H9 (cell line): ENCODE measurements at regions not wholly inside any gene's neighbourhood (a gene's known extent, or its start where the extent isn't known, plus 50 kb on each side); places are given as distances from the start of the nearest gene placed in this dataset.

ENCODE experiments used
- DNase-seq: peaks from one replicate; pipeline ENCODE4 v3.0.0-alpha.2; 2017
- H2AFZ ChIP-seq: one replicate; pipeline ENCODE4 v1.6.1; 2013; ENCODE audit warnings: mild to moderate bottlenecking, low read length, control low read depth, moderate library complexity
- H2AK5ac ChIP-seq: 2 replicates; pipeline ENCODE4 v1.6.1; 2013; ENCODE audit warnings: low read length, control low read depth, mixed read lengths; ENCODE audit not compliant: insufficient read length
- H2BK120ac ChIP-seq: one replicate; pipeline ENCODE4 v1.6.1; 2013; ENCODE audit warnings: low read depth, mild to moderate bottlenecking, low read length, control low read depth, inconsistent platforms; ENCODE audit not compliant: poor library complexity, severe bottlenecking
- H2BK12ac ChIP-seq: 2 replicates; pipeline ENCODE4 v1.6.1; 2013; ENCODE audit warnings: low read length, control low read depth, mixed read lengths, low read depth; ENCODE audit not compliant: insufficient read length
- H2BK15ac ChIP-seq: 2 replicates; pipeline ENCODE4 v1.6.1; 2013; ENCODE audit warnings: low read depth, low read length, control low read depth
- H2BK20ac ChIP-seq: one replicate; pipeline ENCODE4 v1.6.1; 2013; ENCODE audit warnings: low read depth, mild to moderate bottlenecking, low read length, control low read depth, inconsistent platforms; ENCODE audit not compliant: poor library complexity, severe bottlenecking
- H2BK5ac ChIP-seq: 2 replicates; pipeline ENCODE4 v1.6.1; 2013; ENCODE audit warnings: low read length, control low read depth, mixed read lengths; ENCODE audit not compliant: insufficient read length
- H3K14ac ChIP-seq: 2 replicates; pipeline ENCODE4 v1.6.1; 2013; ENCODE audit warnings: low read length, control low read depth; ENCODE audit not compliant: insufficient read depth
- H3K18ac ChIP-seq: 2 replicates; pipeline ENCODE4 v1.6.1; 2013; ENCODE audit warnings: low read depth, mild to moderate bottlenecking, mixed read lengths, low read length, control low read depth; ENCODE audit not compliant: insufficient read length
- H3K23ac ChIP-seq: 2 replicates; pipeline ENCODE4 v1.6.1; 2013; ENCODE audit warnings: low read length, control low read depth, mixed read lengths, low read depth; ENCODE audit not compliant: insufficient read length
- H3K23me2 ChIP-seq: 2 replicates; pipeline ENCODE4 v1.6.1; 2013; ENCODE audit warnings: low read depth, mild to moderate bottlenecking, mixed read lengths, low read length, control low read depth; ENCODE audit not compliant: insufficient read length, poor library complexity, severe bottlenecking
- H3K27ac ChIP-seq: 2 replicates; pipeline ENCODE4 v1.5.1; 2013; ENCODE audit warnings: low read length, control low read depth, mixed read lengths, low read depth; ENCODE audit not compliant: insufficient read length
- H3K27me3 ChIP-seq: 2 replicates; pipeline ENCODE4 v1.6.1; 2013; ENCODE audit warnings: low read length, control low read depth, inconsistent platforms; ENCODE audit not compliant: insufficient read depth
- H3K4ac ChIP-seq: 2 replicates; pipeline ENCODE4 v1.6.1; 2013; ENCODE audit warnings: low read depth, mild to moderate bottlenecking, control low read depth, inconsistent platforms, low read length, moderate library complexity
- H3K4me1 ChIP-seq: 2 replicates; pipeline ENCODE4 v1.6.1; 2013; ENCODE audit warnings: low read length, control low read depth, inconsistent platforms; ENCODE audit not compliant: insufficient read depth
- H3K4me2 ChIP-seq: 2 replicates; pipeline ENCODE4 v1.6.1; 2013; ENCODE audit warnings: low read length, control low read depth, mixed read lengths; ENCODE audit not compliant: insufficient read length, insufficient read depth
- H3K56ac ChIP-seq: 2 replicates; pipeline ENCODE4 v1.6.1; 2013; ENCODE audit warnings: low read depth, mild to moderate bottlenecking, mixed read lengths, low read length, control low read depth; ENCODE audit not compliant: insufficient read length
- H3K79me1 ChIP-seq: 2 replicates; pipeline ENCODE4 v1.6.1; 2013; ENCODE audit warnings: low read depth, mild to moderate bottlenecking, moderate library complexity, low read length, control low read depth, inconsistent platforms; ENCODE audit not compliant: insufficient read depth, poor library complexity, severe bottlenecking
- H3K79me2 ChIP-seq: 2 replicates; pipeline ENCODE4 v1.6.1; 2013; ENCODE audit warnings: low read length, control low read depth, inconsistent platforms; ENCODE audit not compliant: insufficient read depth
- H3K9ac ChIP-seq: 2 replicates; pipeline ENCODE4 v1.6.1; 2013; ENCODE audit warnings: low read length, control low read depth, mixed read lengths; ENCODE audit not compliant: insufficient read length; ENCODE audit errors: extremely low read depth
- H3K9me3 ChIP-seq: one replicate; pipeline ENCODE4 v1.6.1; 2013; ENCODE audit warnings: low read depth, low read length, inconsistent platforms; ENCODE audit not compliant: control insufficient read depth
- H3T11ph ChIP-seq: one replicate; pipeline ENCODE4 v1.6.1; 2013; ENCODE audit warnings: mild to moderate bottlenecking, low read length, control low read depth, inconsistent platforms
- H4K20me1 ChIP-seq: one replicate; pipeline ENCODE4 v1.6.1; 2013; ENCODE audit not compliant: control insufficient read depth, insufficient read length, insufficient read depth
- H4K5ac ChIP-seq: 2 replicates; pipeline ENCODE4 v1.6.1; 2013; ENCODE audit warnings: low read depth, mild to moderate bottlenecking, mixed read lengths, low read length, control low read depth; ENCODE audit not compliant: insufficient read length
- H4K8ac ChIP-seq: replicated peaks from 2 replicates; pipeline ENCODE4 v1.6.1; 2013; ENCODE audit warnings: low read length, control low read depth, mixed read lengths, low read depth; ENCODE audit not compliant: insufficient read length
- H4K91ac ChIP-seq: 2 replicates; pipeline ENCODE4 v1.6.1; 2013; ENCODE audit warnings: low read depth, mild to moderate bottlenecking, moderate library complexity, mixed read lengths, low read length, control low read depth; ENCODE audit not compliant: insufficient read length
- H3K27ac Mint-ChIP-seq, 3 experiments: 2 replicates in 2 of 3; 3 replicates in 1 of 3; pipeline ENCODE4 v1.8.0; 2020 to 2021; ENCODE audit warnings: mixed read lengths in 3 of 3, mild to moderate bottlenecking in 1 of 3, moderate library complexity in 1 of 3
- H3K27me3 Mint-ChIP-seq: 2 replicates; pipeline ENCODE4 v1.8.0; 2021; ENCODE audit warnings: low read depth, mild to moderate bottlenecking, moderate library complexity, mixed read lengths
- H3K36me3 Mint-ChIP-seq, 3 experiments: 2 replicates in 2 of 3; 3 replicates in 1 of 3; pipeline ENCODE4 v1.8.0; 2020 to 2021; ENCODE audit warnings: low read depth in 3 of 3, mixed read lengths in 3 of 3; ENCODE audit not compliant: insufficient read depth in 1 of 3
- H3K4me1 Mint-ChIP-seq, 2 experiments: 2 replicates each; pipeline ENCODE4 v1.8.0; 2020; ENCODE audit warnings: mixed read lengths in 2 of 2
- H3K4me3 Mint-ChIP-seq, 2 experiments: 2 replicates in 1 of 2; 3 replicates in 1 of 2; pipeline ENCODE4 v1.8.0; 2020 to 2021; ENCODE audit warnings: mild to moderate bottlenecking in 2 of 2, mixed read lengths in 2 of 2, moderate library complexity in 1 of 2
- H3K9me3 Mint-ChIP-seq, 2 experiments: 2 replicates in 1 of 2; 3 replicates in 1 of 2; pipeline ENCODE4 v1.8.0; 2020; ENCODE audit warnings: mild to moderate bottlenecking in 2 of 2, mixed read lengths in 2 of 2, moderate library complexity in 1 of 2
- CTCF ChIP-seq: fragments of 200-600 bp; sonication (generic); conservative IDR thresholded peaks from 3 replicates; pipeline ENCODE4 v1.8.0; 2021; ENCODE audit warnings: antibody characterized with exemption, mild to moderate bottlenecking
- WGBS: extraction: QIAGEN DNeasy Blood & Tissue Kit; methylation state at CpG from one replicate; pipeline ENCODE4 v1.1.7; 2013; ENCODE audit warnings: missing lambda C conversion rate, low lambda C conversion rate, mixed read lengths; ENCODE audit not compliant: insufficient read length; ENCODE audit errors: extremely low coverage; 5-methylcytosine and 5-hydroxymethylcytosine counted together

- TF ChIP-seq CTCF: no peak
- no peak overlapping the region for H3K27ac Mint-ChIP-seq
- Histone ChIP-seq H4K91ac (no peak overlapping the region), H4K20me1 (no peaks in the 10 kb centered on the region), H2AK5ac (no peak overlapping the region), H3T11ph (no peak overlapping the region), H3K23me2 (no peaks in the 10 kb centered on the region), H2BK12ac (no peak overlapping the region), H3K23ac (no peak overlapping the region), H3K27ac (no peak overlapping the region), H3K14ac (no peak overlapping the region), H2BK120ac (no peak overlapping the region), H3K79me1 (no peaks in the 10 kb centered on the region), H3K4me1 (no peaks in the 10 kb centered on the region), H2AFZ (no peak overlapping the region), H3K9ac (no peak overlapping the region), H2BK20ac (no peak overlapping the region), H3K18ac (no peak overlapping the region), H3K56ac (no peak overlapping the region), H4K8ac (no peak overlapping the region), H3K4ac (no peak overlapping the region), H3K27me3 (0 out of 2 replicates have a peak, but pooled peaks cover 2% of the 10 kb centered on the region), H2BK15ac (no peak overlapping the region), H4K5ac (no peak overlapping the region), H3K79me2 (no peaks in the 10 kb centered on the region), H2BK5ac (no peak overlapping the region), H3K9me3 (no peaks in the 10 kb centered on the region), H3K4me2 (no peak overlapping the region)
- no peaks in the 10 kb centered on the region for H3K36me3 Mint-ChIP-seq
- WGBS: no CpG with 5 or more reads among the region's 4 CpGs
- no peak overlapping the region for H3K4me3 Mint-ChIP-seq
- no peaks in the 10 kb centered on the region for H3K9me3 Mint-ChIP-seq
- peaks cover 2% of the 10 kb centered on the region in 2 experiments; a peak in 1 of 4 replicates for H3K4me1 Mint-ChIP-seq
- peaks cover 55% of the 10 kb centered on the region for H3K27me3 Mint-ChIP-seq
- DNase-seq: no peak
Measured at GRCh38 chr4:41815473-41815872, 66.9 kb upstream of the PHOX2B start.
